Adipocyte (in vitro differentiated cells): ENCODE measurements at regions not wholly inside any gene's neighbourhood (a gene's known extent, or its start where the extent isn't known, plus 50 kb on each side); places are given as distances from the start of the nearest gene placed in this dataset.

Experiments
- DNase-seq: peaks from one replicate; pipeline ENCODE4 v3.0.0-alpha.2; 2015; ENCODE audit warnings: low read depth
- H3K27me3 ChIP-seq: replicated peaks from 2 replicates; pipeline ENCODE4 v1.7.0; 2013; ENCODE audit warnings: mild to moderate bottlenecking, low read length, moderate library complexity; ENCODE audit not compliant: control insufficient read depth, insufficient read depth
- H3K36me3 ChIP-seq: 2 replicates; pipeline ENCODE4 v1.7.0; 2013; ENCODE audit warnings: low read length, mild to moderate bottlenecking, moderate library complexity; ENCODE audit not compliant: control insufficient read depth, insufficient read depth, severe bottlenecking
- H3K4me1 ChIP-seq: 2 replicates; pipeline ENCODE4 v1.7.0; 2013; ENCODE audit warnings: mild to moderate bottlenecking, low read length, moderate library complexity; ENCODE audit not compliant: control insufficient read depth, insufficient read depth
- H3K4me3 ChIP-seq: 2 replicates; pipeline ENCODE4 v1.7.0; 2013; ENCODE audit warnings: mild to moderate bottlenecking, low read length, moderate library complexity
- H3K9ac ChIP-seq: 2 replicates; pipeline ENCODE4 v1.7.0; 2013; ENCODE audit warnings: mild to moderate bottlenecking, low read length, moderate library complexity
- H3K9me3 ChIP-seq: 2 replicates; pipeline ENCODE4 v1.7.0; 2013; ENCODE audit warnings: mild to moderate bottlenecking, low read length, moderate library complexity; ENCODE audit not compliant: control insufficient read depth

DNA sequence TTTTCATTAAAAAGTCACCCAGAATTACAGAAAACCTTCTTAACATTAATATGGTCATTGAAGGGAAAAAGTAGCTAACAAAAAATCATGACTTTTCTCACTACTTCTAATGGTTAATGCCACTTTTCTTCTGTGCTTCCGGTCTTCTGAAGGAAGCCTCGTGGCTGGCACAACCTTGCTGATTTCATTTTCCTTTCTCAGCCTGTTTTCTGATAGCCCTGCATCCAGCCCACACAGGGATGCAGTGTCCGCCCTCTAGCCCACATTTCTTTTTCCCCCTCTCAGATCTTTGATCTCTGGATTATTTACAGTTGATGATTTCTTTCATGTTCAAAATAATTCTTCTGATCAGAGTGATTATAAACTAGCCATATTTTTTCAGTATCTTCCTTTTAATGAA, 655.4 kb upstream of the EPHA7 start:
- Histone ChIP-seq H3K27me3 (no peaks in the 10 kb centered on the region), H3K4me1 (peaks cover 3% of the 10 kb centered on the region), H3K9ac (no peak overlapping the region), H3K4me3 (peak overlapping the region; percentile 17), H3K36me3 (no peaks in the 10 kb centered on the region), H3K9me3 (no peaks in the 10 kb centered on the region)
- no peak for DNase-seq

DNA sequence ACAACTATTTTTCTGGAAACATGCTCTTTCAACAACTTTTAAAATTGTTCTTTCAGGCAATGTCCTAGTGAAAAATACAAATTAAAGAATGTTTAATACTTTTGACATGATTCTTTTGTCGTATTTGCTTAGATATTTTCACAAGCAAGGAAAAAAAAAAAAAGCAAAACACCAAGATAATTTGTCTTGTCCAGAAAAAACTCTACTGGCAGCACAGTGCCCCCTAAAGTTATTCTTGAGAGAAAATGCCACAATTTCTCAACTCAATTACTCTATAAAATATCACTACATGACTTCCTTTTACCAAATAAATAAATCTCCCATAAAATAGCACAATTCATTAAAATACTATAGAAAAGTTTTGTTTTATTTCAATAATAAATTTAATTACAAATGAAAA, 652.5 kb upstream of the EPHA7 start:
- no peak overlapping the region for H3K4me3 ChIP-seq
- no peaks in the 10 kb centered on the region for H3K36me3 ChIP-seq
- H3K9ac ChIP-seq = no peak overlapping the region
- H3K9me3 ChIP-seq = no peaks in the 10 kb centered on the region
- peak; percentile 2 for DNase-seq
- H3K27me3 ChIP-seq = no peaks in the 10 kb centered on the region
- peaks cover 3% of the 10 kb centered on the region for H3K4me1 ChIP-seq

DNA sequence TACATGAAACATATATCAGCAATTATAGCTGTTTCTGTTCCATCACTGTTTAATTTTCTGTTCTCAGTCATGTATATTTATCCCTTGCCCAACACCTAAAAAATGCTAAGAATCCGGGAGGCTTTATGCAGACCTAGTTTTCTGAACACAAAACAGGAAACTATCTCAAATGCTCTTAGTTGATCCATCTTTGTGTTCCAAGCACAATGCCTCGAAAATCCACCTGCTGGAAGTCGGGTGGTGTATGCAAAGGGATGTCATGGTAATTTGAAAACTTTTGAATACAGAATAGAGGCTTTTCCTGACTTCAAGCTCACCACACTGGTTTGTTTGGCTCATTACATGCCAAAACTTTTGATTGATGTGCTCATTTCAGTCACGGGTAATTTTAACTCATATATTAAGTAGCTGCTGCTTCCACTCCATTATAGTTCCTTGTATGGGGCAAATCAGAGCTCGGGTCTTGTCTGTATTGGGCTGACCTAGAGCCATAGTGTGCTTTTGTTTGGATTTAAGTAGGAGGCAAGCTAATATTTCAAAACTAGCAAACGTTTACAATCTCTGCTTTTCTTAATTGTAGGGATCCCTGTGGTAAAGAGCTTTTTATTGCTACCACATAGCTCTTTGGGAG, 646.5 kb upstream of the EPHA7 start:
- no peak overlapping the region for H3K4me3 ChIP-seq
- DNase-seq = no peak
- H3K9ac ChIP-seq = no peak overlapping the region
- H3K27me3 ChIP-seq = no peaks in the 10 kb centered on the region
- no peaks in the 10 kb centered on the region for H3K36me3 ChIP-seq
- H3K4me1 ChIP-seq = no peaks in the 10 kb centered on the region
- H3K9me3 ChIP-seq = no peaks in the 10 kb centered on the region

DNA sequence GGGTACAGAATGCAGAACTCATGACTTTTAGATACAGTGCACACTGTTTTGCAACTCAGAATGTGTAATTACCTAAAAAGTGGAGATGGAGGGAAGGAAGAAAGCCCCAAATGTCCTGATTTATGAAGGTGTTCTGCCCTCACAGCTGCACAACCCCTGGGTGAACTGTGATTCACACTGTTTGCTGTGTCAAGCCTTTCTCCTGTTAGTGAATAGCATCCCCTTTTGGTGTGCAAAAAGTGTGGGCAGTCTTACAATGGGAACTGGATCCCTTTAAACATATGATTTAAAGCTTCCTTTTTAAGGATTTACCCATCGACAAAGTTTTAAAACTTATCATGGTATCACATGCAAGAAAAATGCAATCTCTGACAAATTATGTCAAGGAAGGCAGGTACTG, 633.4 kb upstream of the EPHA7 start:
- Histone ChIP-seq H3K4me3 (no peak overlapping the region), H3K4me1 (no peaks in the 10 kb centered on the region), H3K36me3 (no peaks in the 10 kb centered on the region), H3K9me3 (no peaks in the 10 kb centered on the region), H3K9ac (no peak overlapping the region), H3K27me3 (no peaks in the 10 kb centered on the region)
- no peak for DNase-seq

DNA sequence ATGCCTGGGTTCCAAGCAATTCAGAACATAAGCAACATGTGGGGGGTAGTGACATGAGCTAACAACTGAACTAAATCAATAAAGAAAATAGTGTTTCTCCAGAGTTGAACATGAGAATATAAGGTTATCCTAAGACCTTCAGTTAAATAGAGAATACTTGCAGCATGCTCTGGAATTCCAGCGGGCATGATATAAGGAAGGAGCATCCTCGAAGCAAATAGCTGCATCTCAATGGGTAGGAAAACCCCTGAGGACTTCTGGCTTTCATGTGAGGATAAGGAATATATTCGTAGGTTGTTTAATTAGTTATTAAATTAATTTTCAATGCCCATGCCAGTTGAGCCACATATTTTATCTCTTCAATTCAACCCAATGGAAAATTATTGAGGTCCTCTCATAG, 631.2 kb upstream of the EPHA7 start:
- no peaks in the 10 kb centered on the region for H3K36me3 ChIP-seq
- H3K27me3 ChIP-seq = no peaks in the 10 kb centered on the region
- H3K4me3 ChIP-seq = no peak overlapping the region
- H3K9me3 ChIP-seq = no peaks in the 10 kb centered on the region
- no peak overlapping the region for H3K9ac ChIP-seq
- H3K4me1 ChIP-seq = no peaks in the 10 kb centered on the region
- no peak for DNase-seq

DNA sequence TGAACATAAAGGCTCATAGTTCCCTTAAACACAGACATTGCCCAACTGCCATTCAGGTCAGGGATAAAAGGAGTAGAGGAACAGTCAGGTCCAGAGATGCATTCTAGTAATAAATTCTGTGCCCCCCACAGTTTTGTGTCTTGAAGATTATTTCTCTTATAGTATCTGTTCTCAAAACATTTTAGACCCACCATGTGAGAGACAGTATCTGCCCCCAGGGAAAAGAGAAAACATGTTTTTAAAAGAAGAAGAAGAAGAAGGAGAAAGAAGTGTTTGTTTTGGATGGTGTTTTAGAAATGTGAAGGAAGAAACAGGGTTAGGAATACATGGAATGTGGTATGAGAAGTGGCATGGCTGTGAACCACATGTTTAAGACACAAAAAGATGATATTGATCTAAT, 629.6 kb upstream of the EPHA7 start:
- Histone ChIP-seq H3K36me3 (no peaks in the 10 kb centered on the region), H3K9me3 (no peaks in the 10 kb centered on the region), H3K27me3 (no peaks in the 10 kb centered on the region), H3K4me1 (no peaks in the 10 kb centered on the region), H3K9ac (no peak overlapping the region), H3K4me3 (no peak overlapping the region)
- DNase-seq = no peak

DNA sequence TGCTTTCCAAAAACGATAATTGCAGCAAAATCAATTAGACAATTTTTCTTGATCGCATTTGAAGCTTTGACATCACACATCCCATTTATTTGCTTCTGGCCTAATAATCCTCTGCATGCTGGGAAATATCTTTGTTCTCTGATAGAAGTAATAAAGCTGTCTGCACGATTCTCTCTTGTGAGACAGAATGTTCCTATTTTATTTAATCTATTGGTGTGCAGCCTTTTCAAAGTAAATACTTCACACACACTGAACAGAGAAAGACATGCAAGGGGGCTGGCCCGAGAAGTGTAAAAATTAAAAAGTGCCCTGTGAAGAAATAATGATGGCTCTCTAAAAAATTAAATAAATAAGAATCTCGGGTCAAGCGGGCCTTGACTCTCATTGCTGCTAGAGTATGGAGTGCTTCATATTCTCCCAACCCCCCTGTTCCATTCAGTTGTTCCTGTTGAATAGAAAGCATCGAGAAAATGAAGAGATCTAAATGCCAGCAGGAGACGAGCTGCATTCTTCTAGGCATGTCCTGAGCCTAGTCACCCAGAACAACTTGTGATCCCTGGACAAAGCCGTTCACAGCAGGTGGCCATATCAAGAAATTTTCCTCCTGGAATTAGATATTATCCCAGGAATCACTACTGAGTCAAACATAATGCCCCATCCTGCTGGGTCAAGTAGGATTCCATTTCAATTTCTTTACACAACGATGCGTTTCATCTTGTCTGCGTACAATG, 625.9 kb upstream of the EPHA7 start:
- Histone ChIP-seq H3K27me3 (no peaks in the 10 kb centered on the region), H3K36me3 (no peaks in the 10 kb centered on the region), H3K4me1 (no peaks in the 10 kb centered on the region), H3K9me3 (no peaks in the 10 kb centered on the region), H3K9ac (no peak overlapping the region), H3K4me3 (no peak overlapping the region)
- DNase-seq = no peak

DNA sequence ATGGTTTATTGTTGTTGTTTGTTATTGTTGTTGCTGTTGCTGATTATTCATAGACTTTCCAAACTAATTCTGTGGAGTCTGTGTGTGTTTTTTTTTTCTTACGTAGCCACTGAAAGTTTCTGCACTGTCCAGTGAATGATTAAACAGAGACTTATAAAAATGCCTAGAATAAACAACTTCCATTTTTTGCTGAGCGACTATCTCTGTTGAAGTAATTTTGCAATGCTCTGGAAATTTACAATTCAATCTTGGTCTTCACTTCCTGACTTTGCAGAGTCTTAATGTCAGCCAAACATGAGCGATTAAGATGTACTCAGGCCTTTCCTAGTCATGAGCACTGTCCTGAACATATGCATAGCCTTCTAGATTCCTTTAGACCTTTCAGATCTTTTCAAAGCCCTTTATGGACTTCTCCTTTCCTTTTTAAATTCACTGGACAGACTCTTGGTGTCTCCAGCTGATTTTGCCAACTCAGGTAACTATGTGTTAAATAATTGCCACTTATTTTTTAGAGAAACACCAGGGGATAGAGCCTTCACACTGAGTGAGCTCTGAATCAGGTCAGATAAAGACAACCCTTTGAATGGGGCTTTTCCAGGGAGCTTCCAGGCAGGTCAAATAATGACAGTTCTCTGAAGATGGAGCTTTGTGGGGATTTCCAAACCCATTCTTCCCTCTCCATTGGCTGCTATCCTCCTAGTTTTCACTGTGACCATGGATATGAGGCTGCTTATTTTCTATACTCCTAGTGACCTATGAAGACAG, 622.8 kb upstream of the EPHA7 start:
- peaks cover 5% of the 10 kb centered on the region for H3K9me3 ChIP-seq
- H3K4me1 ChIP-seq = no peaks in the 10 kb centered on the region
- H3K36me3 ChIP-seq = no peaks in the 10 kb centered on the region
- H3K27me3 ChIP-seq = no peaks in the 10 kb centered on the region
- DNase-seq = no peak
- no peak overlapping the region for H3K4me3 ChIP-seq
- H3K9ac ChIP-seq = no peak overlapping the region

DNA sequence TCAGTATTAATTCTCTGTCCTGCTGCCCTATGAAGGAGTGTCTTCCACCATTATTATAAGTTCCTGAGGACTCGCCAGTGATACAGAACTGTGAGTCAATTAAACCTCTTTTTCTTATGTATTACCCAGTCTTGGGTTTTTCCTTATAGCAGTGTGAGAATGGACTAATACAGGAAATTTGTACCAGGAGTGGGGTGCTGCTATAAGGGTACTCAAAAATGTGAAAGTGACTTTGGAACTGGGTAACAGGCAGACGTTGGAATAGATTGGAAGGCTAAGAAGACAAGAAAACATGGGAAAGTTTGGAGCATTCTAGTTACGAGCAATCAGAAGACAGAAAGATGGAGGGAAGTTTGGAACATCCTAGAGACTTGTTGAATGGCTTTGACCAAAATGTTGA, 616.7 kb upstream of the EPHA7 start:
- H3K9me3 ChIP-seq = peaks cover 20% of the 10 kb centered on the region
- H3K4me1 ChIP-seq = no peaks in the 10 kb centered on the region
- no peak overlapping the region for H3K4me3 ChIP-seq
- no peak overlapping the region for H3K9ac ChIP-seq
- DNase-seq = no peak
- no peaks in the 10 kb centered on the region for H3K27me3 ChIP-seq
- H3K36me3 ChIP-seq = no peaks in the 10 kb centered on the region

DNA sequence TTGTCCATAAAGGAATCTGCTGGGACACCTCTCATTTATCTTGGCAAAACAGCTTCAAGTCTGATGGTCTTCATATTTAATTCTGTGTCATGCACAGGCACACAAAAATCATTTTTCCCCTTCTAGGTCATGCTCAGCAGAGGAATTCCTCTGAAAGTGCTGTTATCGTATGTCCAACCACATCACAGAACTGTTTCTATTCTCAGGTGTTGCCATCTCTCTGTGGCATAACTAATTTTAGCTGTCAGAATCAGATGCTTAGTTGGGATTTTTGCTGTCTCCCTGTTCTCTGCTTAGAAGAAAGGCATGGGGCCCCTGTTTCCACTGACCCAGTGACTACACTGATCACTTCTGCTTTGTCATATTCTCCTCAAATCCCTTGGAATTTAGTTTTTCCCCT, 608.0 kb upstream of the EPHA7 start:
- no peaks in the 10 kb centered on the region for H3K9me3 ChIP-seq
- no peak for DNase-seq
- no peaks in the 10 kb centered on the region for H3K27me3 ChIP-seq
- no peaks in the 10 kb centered on the region for H3K36me3 ChIP-seq
- no peaks in the 10 kb centered on the region for H3K4me1 ChIP-seq
- no peak overlapping the region for H3K9ac ChIP-seq
- H3K4me3 ChIP-seq = no peak overlapping the region

DNA sequence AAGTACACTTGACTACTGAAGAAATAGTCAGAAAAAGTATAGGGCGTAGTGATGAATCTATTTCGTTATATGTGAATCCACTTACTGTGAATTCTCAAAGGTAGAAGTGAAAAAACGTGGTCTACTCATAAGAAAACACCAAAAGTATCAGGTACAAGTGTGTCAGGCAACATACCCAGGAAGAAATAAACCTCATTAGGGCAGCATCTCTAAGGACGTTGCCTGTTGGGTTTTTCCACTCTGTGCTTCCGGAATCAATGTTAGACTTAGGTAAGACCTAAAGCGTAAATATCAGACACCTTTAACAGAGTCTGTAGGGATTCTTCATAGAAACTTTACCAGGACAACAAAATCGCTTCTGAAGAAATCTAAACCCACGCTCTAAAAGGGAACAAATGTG, 607.2 kb upstream of the EPHA7 start:
- H3K4me1 ChIP-seq = no peaks in the 10 kb centered on the region
- no peaks in the 10 kb centered on the region for H3K9me3 ChIP-seq
- H3K9ac ChIP-seq = no peak overlapping the region
- no peak for DNase-seq
- H3K36me3 ChIP-seq = no peaks in the 10 kb centered on the region
- no peak overlapping the region for H3K4me3 ChIP-seq
- H3K27me3 ChIP-seq = no peaks in the 10 kb centered on the region
